Cardiac fibroblast (primary cell): ENCODE measurements at regions not wholly inside any gene's neighbourhood (a gene's known extent, or its start where the extent isn't known, plus 50 kb on each side); places are given as distances from the start of the nearest gene placed in this dataset.
A peak's percentile ranks its signal among the peaks of the same experiment; 100 is the strongest.

ENCODE experiments used
- DNase-seq, 2 donors: peaks; one replicate each; pipeline versions ENCODE4 v3.0.0 to v3.0.0-alpha.2; 2010; ENCODE audit warnings: low read depth in 2 of 2
- H3K4me3 ChIP-seq, 2 donors: replicated peaks in 1 of 2; 1 replicate in 1 of 2; 2 replicates in 1 of 2; pipeline ENCODE4 v1.5.1; 2011; ENCODE audit warnings: low read depth in 2 of 2, low read length in 2 of 2, mild to moderate bottlenecking in 2 of 2, moderate library complexity in 1 of 2
- CTCF ChIP-seq: IDR thresholded peaks from one replicate; pipeline ENCODE4 v1.5.1; 2011; ENCODE audit warnings: low read depth, mild to moderate bottlenecking, low read length, inconsistent platforms

DNA sequence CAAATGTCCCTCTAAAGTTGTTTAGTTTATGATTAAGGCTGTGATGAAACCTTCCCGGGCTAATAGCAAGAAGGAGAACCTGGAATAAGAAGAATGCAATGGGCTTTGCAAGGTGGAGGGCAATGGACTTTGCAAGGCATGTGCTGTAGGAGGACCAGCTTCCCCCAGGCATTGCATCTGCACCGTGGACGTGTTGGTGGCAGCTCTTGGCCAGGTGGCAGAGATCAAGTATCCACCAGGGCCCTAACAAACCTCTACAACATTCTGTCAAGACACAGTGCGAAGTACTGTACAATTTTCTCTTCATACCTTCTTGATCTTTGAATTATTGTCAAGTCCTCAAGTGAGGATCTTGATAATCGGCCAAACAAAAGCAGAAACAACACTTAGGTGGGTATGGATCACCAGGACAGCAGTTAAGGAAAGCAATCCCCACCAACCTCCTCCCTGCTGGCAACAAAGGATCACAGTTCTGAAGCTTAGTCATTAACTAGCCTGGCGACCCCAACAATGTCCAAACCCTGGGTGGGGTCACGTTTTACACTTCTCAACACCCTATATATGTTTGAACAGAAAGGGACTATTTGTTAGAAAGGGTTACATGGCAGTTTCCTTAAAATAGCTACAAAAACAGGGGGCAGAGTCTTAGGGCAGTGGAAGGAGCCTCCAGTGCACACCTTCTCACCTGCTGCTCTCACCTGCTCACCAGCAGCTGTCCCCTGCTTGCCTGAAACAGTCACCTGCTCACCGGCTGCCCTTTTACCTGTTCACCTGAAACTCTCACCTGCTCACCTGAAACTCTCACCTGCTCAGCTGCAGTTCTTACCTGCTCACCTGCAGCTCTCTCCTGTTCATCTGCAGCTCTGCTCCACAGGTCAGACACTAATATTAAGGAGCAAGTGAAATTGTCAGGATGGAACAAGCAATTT is 137.9 kb upstream of the LIPC start:
- H3K4me3 ChIP-seq = no peak overlapping the region
- DNase-seq = peak in 1 of 2 donors; percentile 9
- no peak for TF ChIP-seq CTCF

GRCh38 chr15:58294681-58295254 is 137.0 kb upstream of the LIPC start:
- H3K4me3 ChIP-seq = no peak overlapping the region
- no peak for DNase-seq
- TF ChIP-seq CTCF = no peak

GRCh38 chr15:58295637-58296215 is 136.1 kb upstream of the LIPC start:
- H3K4me3 ChIP-seq = no peak overlapping the region
- TF ChIP-seq CTCF = no peak
- no peak for DNase-seq

DNA sequence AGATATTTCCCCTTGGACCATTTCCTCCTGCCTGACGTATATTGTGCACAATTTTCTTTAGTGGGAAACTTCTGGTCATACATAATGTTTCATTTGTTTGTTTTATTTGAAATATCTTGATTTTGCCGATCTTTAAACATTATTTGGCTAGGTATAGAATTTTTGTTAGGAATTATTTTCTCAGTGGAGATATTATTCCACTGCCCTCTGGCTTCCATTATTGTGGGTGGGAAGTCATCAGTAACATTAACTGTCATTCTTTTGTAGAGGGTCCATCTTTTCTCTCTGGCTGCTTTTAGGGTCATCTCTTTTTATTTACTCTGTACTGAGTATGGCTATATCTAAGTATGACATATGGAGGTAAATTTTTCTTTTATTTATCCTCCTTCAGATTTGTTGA is 135.5 kb upstream of the LIPC start:
- no peak for DNase-seq
- H3K4me3 ChIP-seq = no peak overlapping the region
- no peak for TF ChIP-seq CTCF

DNA sequence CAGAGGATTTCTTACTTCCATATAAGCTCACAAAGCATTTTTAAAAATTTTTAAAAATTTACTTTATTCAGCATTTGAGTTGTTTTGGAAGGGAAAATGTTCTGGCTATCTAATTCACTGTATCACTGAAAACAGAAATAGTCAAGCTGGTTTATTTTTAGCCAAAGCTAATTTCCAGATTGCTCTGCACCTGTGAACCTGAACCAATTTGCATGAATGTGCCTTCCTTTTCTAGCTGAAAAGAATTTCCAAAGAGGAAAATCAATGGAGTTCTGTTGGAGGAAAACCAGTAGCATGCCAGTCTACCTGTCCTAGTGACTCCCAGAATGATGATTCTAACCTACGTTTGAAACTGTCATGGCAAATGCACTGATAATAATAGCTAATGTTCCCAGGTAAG is 134.2 kb upstream of the LIPC start:
- no peak for TF ChIP-seq CTCF
- no peak overlapping the region for H3K4me3 ChIP-seq
- no peak for DNase-seq

- no peak overlapping the region for H3K4me3 ChIP-seq
- peak; percentile 23 to 32 for DNase-seq
- no peak for TF ChIP-seq CTCF
Observed at GRCh38 chr15:58298879-58299850, 132.6 kb upstream of the LIPC start.
